ENCODE measurements at regions not wholly inside any gene's neighbourhood (a gene's known extent, or its start where the extent isn't known, plus 50 kb on each side); places are given as distances from the start of the nearest gene placed in this dataset.

DNA sequence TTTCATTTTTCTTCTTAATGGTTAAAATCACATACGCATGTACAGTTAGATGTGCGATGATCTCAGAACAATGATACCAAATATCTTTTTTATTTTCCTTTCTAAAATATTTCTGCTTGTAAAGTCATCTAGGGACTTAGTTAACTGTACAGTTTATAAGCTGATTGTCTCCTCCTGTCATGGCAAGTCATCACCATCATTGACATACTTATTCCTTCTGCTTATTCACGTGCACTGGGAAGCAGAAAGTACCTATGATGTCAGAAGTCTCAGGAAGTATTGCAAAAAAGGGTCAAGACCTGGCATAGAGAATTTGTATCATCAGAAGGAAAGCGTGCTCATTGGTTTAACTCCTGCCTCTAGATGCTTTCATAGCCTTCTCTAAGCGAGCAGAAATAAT is 154.2 kb downstream of the DSC3 start:
- no peak for TF ChIP-seq POLR2A (IDR thresholded peaks at IDR 0.05)
- TF ChIP-seq, protein P1, sequence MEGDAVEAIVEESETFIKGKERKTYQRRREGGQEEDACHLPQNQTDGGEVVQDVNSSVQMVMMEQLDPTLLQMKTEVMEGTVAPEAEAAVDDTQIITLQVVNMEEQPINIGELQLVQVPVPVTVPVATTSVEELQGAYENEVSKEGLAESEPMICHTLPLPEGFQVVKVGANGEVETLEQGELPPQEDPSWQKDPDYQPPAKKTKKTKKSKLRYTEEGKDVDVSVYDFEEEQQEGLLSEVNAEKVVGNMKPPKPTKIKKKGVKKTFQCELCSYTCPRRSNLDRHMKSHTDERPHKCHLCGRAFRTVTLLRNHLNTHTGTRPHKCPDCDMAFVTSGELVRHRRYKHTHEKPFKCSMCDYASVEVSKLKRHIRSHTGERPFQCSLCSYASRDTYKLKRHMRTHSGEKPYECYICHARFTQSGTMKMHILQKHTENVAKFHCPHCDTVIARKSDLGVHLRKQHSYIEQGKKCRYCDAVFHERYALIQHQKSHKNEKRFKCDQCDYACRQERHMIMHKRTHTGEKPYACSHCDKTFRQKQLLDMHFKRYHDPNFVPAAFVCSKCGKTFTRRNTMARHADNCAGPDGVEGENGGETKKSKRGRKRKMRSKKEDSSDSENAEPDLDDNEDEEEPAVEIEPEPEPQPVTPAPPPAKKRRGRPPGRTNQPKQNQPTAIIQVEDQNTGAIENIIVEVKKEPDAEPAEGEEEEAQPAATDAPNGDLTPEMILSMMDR (IDR thresholded peaks at IDR 0.05), result no peak

Measured in lower leg skin (tissue), 3 donors.